ENCODE measurements at regions not wholly inside any gene's neighbourhood (a gene's known extent, or its start where the extent isn't known, plus 50 kb on each side); places are given as distances from the start of the nearest gene placed in this dataset.
A peak's percentile ranks its signal among the peaks of the same experiment; 100 is the strongest.
"Not testable (repeated sequence)": the region's sequence is repeated elsewhere in the genome, so short reads cannot be mapped to it uniquely, and the experiment has no call there.

DNA sequence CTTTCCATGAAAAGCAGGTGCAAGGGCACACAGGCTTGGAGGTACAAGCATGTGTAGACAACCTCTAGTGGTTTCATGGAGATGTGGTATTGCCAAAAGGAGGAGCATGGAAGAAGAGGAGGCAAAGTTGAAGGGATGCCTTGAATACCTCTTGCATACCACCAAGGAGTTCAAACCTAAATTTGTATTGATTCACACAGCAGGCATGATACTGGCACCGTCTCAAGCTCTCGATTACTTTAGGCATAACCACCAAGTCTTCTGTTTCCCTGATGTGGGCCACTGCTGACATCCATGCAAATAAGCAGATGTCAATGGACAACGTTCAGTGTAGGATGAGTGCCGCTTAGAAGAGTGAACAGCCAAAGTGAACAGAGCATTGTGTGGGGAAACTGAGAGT, 87.1 kb downstream of the SCN11A start:
- no peak for DNase-seq

DNA sequence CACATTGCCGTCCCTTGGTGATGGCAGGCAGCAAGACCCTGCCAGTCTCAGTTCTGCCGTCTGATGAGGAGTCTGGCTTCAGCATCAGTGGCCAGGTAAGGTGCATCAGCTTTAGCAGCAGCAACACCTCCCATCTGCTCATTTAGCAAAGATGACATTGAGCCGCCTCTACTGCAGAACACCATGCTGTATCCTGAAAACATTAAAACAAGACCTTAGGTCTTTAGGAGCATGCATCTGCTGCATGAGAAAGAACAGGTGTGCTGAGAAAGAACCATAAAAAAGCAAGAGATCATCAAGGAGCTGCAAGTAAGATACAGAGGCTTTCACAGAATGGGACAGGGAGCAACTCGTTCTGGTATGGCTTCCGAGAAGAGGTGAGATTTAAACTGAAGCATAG, 87.5 kb downstream of the SCN11A start:
- DNase-seq = no peak

DNA sequence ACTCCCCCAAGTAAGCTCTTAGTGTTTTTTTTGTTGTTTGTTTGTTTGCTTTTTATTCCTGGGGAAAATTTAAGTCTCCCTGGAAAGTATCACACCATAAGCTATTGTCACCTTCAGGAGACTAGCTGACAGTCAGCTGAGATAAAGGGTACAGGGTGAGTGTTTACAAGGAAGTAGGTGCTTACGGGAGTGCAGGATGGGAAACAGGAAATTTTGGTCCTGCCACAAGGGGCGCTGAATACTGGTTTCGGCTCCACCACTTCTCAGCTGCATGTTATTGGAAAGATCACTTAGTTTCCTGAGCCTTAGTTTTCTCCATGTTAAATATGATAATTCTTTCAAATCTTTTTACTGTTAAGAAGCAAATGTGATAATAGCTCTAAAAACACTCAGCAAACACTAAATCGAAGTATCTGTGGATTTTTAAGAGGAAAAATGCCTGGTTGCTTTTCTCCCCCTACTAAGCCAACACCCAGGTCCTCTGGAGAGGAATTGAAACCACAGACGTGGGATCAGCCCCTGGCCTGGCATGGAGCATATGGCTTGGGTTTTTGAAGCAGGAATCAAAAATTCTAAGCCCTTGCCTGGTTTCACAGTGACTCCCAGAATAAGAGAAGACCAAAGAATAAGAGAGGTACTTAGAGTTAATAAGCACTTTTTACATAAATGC, 90.7 kb downstream of the SCN11A start:
- peak; percentile 76 for DNase-seq

DNA sequence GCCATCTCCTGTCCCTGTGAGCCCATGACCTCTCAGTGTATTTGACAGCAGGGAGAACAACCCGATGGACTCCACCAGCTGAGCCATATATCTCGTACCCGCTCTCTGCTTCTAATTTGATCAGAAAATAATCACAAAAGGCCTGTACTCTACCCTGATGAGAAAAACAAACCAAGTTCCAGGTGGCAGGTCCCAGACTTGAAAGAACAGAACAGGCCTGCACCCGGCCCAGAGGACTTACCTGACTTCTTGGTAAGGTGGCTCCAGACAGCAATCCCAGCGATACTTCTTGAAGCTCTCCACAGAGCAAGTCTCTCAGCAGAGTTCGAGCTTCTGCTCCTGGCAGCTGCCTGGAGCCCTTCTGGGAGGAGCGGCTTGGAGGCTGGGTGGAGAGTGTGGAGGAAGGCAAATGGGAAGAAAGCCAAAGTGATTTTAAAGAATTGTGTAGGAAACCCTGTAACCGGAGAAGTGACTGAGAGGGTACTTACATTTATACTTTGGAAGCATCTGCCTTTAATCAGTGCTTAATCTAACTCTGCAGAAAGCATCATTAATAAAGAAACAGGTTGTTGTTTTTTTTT, 91.6 kb downstream of the SCN11A start:
- DNase-seq = no peak

DNA sequence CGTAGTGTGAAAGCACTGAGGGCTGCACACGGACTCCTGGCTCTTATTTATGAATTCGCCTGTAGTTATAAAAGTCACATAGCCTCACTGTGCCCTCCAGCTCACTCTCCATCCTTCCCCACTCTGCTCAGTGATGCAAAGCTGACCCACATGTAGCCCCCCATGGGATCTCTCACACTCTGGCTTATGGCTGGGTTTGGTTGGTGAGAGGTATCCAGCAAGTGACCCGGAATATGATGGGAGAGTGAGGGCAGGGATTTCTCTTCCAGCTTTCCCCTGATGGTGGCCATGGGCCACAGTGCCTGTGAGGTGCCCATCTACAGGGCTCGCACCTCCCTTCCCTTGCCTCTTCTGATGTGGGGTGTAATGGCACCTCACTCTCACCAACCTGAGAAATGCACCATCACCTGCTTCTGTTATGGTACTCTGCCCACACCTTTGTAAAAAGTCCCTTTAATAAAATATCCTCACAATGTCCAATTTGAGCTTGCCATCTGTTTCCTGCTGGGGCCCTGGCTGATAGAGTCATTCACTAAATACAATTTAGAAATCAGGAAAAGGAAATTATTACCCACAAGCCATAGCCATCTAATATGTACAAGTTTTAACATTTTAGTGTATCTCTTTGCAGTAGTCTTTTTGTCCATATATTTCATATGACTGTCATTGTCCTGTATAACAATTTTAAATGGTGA, 93.6 kb downstream of the SCN11A start:
- DNase-seq = no peak

DNA sequence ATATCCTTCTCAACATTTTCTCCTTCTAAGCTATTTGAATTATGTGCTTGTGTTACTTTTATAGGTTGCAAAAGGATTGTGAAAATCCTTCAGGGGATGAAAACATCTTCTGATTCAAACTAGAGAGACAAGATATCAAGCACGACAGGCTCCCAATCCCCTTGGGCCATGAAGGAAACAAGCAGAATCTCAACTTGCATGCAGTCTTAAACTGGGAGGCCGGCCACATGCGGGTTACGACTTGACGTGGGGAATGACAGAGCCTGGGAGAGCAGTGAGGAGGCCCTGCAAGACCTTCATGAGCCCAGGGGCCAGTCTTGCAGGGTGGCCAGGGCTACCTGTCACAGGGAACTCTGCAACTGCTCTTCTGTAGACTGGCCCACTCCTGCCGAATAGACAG, 94.4 kb downstream of the SCN11A start:
- DNase-seq = no peak

DNA sequence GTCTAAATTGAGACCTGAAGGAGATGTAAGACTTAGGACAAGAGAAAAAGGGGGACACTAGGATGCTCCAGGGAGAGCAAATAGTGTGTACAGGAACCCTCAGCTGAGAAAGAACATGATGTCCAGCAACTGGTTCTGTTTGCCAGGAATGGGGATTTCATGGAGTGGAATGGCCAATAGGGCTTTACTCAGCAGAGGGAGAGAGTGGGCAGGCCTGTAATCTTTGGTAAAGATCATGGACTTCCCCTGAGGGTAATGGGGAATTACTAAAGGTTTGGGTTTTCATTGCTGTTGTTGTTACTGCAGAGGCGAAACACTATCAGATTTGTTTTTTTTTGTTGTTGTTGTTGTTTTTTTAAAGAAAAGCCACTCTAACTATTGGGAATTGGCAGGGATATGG, 99.0 kb downstream of the SCN11A start:
- no peak for DNase-seq

DNA sequence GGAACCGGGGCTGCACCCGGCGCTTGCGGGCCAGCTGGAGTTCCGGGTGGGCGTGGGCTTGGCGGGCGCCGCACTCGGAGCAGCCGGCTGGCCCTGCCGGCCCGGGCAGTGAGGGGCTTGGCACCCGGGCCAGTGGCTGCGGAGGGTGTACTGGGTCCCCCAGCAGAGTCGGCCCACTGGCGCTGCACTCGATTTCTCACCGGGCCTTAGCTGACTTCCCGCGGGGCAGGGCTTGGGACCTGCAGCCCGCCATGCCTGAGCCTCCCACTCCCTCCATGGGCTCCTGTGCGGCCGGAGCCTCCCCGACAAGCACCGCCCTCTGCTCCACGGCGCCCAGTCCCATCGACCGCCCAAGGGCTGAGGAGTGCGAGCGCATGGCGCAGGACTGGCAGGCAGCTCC, 100.6 kb downstream of the SCN11A start:
- not testable (repeated sequence) for DNase-seq

DNA sequence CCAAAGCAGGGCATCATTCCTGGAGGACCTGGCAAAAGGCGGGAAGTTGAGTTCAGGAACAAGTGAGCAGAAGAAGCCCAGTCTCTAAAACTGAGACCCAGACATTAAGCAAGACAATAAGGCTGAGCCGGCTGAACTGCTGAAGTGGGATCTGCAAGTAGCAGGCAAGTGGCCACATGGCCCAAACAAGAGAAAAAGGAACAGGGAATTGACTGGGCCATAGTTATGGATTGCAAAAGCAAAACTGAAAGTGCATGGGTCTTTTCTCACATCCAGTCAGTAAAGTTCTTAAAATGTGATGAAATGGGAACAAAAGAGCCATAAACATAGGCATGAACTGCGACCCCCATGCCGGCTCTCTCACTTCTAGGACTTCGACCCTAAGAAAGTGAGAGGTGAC, 101.2 kb downstream of the SCN11A start:
- no peak for DNase-seq

DNA sequence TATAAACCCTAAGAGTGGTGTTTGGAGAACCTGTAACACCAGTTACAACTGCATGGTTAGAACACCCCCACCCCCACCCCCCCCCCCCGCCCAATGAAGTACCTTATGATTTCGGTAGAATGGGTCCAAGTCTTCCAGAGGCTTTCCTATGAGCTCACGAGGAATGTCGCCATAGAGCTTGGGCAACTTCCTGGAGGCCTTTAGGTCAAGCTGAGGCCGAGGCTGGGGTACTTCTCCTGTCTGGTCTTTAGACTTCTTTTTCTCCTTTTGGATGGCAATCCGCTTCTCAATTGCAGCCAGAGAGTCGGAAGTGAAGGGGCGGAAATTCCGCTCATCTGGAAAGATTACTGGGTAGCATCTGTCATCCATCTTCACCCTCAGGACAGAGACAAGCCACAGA, 101.8 kb downstream of the SCN11A start:
- no peak for DNase-seq

DNA sequence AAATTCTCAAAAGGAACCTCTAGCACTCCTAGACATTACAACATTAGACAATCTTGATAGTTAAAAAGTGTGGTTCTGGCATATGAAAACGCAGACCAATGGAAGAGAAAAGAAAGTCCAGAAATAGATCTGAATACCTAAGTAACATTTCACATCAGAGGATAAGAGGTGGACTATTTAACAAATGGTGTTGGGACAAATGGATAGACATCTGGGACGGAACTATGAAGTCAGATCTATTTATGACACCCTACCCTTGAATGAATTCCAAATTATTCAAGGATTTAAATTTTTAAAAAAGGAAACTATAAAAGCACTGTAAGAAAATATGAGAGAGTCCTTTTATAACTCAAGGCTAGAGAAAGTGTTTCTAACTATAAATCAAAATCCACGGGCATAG, 111.3 kb downstream of the SCN11A start:
- no peak for DNase-seq

DNA sequence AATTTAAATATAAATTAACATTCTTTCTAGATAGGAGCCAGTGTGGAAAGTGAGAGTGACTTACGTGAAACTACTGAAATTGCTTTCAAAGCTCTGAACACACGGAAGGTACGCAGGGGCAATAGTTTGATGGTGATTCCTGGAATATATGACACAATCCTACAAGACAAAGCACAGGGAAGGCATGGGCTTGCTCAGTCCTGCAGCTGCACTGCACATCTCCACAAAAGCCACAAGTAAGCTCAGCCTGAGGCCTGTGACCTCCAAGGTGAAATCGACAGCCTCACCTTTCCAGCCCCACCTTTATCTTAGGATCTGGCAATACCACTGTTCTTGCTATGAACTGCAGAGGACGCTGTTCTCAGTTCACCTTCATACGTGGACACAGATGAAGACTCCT, 109.3 kb upstream of the SCN10A start:
- no peak for DNase-seq

DNA sequence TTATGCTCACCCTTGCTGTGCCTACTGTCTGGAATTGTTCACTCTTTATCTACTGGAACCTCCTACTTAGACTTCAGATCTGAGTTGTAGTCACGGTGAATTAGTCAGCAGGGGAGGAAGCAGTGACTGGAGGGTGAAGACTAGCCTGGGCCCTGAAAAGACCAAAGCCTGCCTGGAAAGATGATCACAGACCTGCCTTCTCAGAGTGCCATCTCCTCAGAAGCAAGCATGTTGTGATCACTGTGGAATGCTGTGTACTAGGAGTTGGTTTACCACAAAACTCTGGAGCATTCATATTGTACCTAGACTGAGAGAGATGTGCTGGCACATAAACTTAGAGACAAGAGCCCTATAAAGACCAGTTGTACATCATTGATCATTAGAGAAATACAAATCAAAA, 100.7 kb upstream of the SCN10A start:
- no peak for DNase-seq

DNA sequence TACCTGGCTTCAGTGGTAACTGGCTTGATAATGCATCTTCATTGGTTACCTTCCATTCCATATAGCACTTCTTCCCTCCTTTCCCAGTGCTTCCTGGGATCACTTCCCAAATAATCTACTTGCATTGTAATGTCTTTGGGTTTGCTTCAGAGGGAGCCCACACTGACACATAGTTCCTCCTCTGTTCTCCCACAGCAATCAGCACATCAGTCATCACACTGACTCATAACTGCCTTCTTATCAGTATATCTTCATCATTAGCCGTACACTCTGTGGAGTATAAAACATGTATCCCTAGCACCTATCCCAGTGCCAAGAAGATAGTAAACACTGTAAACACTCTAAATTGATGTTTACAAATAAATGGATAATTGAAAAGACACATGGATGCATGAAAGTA, 91.4 kb upstream of the SCN10A start:
- no peak for DNase-seq

DNA sequence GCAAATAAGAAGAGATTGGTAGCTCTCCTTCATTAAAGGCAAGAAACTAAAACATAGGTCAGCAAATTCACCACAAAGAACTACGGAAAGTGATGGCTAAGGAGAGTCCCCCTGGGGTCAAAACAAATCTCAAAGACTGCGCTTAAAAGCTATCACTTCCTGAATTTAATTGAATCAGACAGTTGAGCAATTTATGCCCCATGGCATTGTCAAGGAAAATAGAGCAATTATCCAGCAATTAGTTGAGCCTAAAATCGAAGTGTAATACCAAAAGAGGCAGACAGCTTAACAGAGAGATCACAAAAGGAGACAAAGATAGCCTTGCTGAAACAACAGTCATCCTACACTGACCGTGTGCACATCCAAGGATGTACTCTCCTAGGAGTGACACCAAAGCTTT, 74.4 kb upstream of the SCN10A start:
- DNase-seq = no peak

DNA sequence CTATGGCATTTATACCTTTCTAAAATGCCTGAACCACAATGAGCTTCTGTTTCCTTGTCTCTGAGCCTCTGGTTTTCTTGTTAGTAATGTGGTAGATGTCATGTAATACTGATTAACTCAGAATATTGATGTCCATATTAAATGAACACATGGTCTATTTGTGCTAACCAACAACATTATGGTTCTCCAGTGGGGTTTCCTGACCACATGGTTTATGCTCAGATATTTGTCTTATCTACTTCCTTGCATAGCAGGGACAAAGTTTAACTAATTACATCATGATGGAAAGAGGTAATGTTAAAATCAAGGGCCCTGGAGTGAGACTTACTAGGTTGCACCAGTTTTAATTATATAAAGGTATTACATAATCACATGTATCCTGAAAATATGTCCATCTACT, 62.6 kb upstream of the SCN10A start:
- DNase-seq = peak; percentile 2

All from hematopoietic multipotent progenitor cell treated with erythropoietin and hydrocortisone succinate and interleukin-3 and kit ligand, for 6 days (in vitro differentiated cells).